Keratinocyte (primary cell): ENCODE measurements at regions not wholly inside any gene's neighbourhood (a gene's known extent, or its start where the extent isn't known, plus 50 kb on each side); places are given as distances from the start of the nearest gene placed in this dataset.
"Not testable (repeated sequence)": the region's sequence is repeated elsewhere in the genome, so short reads cannot be mapped to it uniquely, and the experiment has no call there.

ENCODE experiments used
- DNase-seq: peaks from one replicate; pipeline ENCODE4 v3.0.0-alpha.2; 2011; ENCODE audit warnings: low read depth, missing footprints, low spot score
- FAIRE-seq: peaks from 2 replicates; lab custom pipeline; 2011; peaks lifted over from hg19 to GRCh38; lab: Jason Lieb, UNC
- H2AFZ ChIP-seq: 2 replicates; pipeline ENCODE4 v1.6.0; 2012; ENCODE audit warnings: low read length, control low read depth, inconsistent platforms; ENCODE audit not compliant: control insufficient read depth
- H3K27ac ChIP-seq: 2 replicates; pipeline ENCODE4 v1.5.1; 2011; ENCODE audit warnings: low read length; ENCODE audit not compliant: control insufficient read depth, insufficient read depth
- H3K27me3 ChIP-seq: 3 replicates; pipeline ENCODE4 v1.6.0; 2011; ENCODE audit warnings: low read length; ENCODE audit not compliant: control insufficient read depth, insufficient read depth; ENCODE audit errors: extremely low read depth
- H3K36me3 ChIP-seq, 2 experiments: 2 replicates in 1 of 2; 3 replicates in 1 of 2; pipeline ENCODE4 v1.5.1; 2011; ENCODE audit warnings: low read length in 2 of 2, mild to moderate bottlenecking in 1 of 2; ENCODE audit not compliant: control insufficient read depth in 2 of 2, insufficient read depth in 2 of 2; ENCODE audit errors: extremely low read depth in 1 of 2
- H3K4me1 ChIP-seq: 3 replicates; pipeline ENCODE4 v1.5.1; 2011; ENCODE audit warnings: low read length; ENCODE audit not compliant: control insufficient read depth, insufficient read depth; ENCODE audit errors: extremely low read depth
- H3K4me2 ChIP-seq: 3 replicates; pipeline ENCODE4 v1.6.0; 2011; ENCODE audit warnings: low read depth, low read length; ENCODE audit not compliant: control insufficient read depth, insufficient read depth; ENCODE audit errors: extremely low read depth
- H3K4me3 ChIP-seq, 3 experiments: fragments of 200-600 bp in 1 of 3; sonication (generic) in 1 of 3; 2 replicates in 2 of 3; 3 replicates in 1 of 3; pipeline ENCODE4 v1.5.1; 2011 to 2016; ENCODE audit warnings: low read length in 3 of 3, mild to moderate bottlenecking in 3 of 3, control low read depth in 2 of 3, inconsistent platforms in 1 of 3, low read depth in 1 of 3, mixed read lengths in 1 of 3, mixed run types in 1 of 3, moderate library complexity in 1 of 3; ENCODE audit not compliant: control insufficient read depth in 2 of 3, insufficient read depth in 2 of 3; ENCODE audit errors: extremely low read depth in 1 of 3
- H3K79me2 ChIP-seq: 2 replicates; pipeline ENCODE4 v1.6.0; 2012; ENCODE audit warnings: low read length; ENCODE audit not compliant: control insufficient read depth, insufficient read depth
- H3K9ac ChIP-seq: 3 replicates; pipeline ENCODE4 v1.6.0; 2011; ENCODE audit warnings: low read length; ENCODE audit not compliant: control insufficient read depth, insufficient read depth; ENCODE audit errors: extremely low read depth
- H3K9me1 ChIP-seq: 3 replicates; pipeline ENCODE4 v1.6.0; 2011; ENCODE audit warnings: low read length; ENCODE audit not compliant: control insufficient read depth, insufficient read depth; ENCODE audit errors: extremely low read depth
- H3K9me3 ChIP-seq: 2 replicates; pipeline ENCODE4 v1.5.1; 2012; ENCODE audit warnings: low read depth, low read length; ENCODE audit not compliant: control insufficient read depth
- H4K20me1 ChIP-seq: 3 replicates; pipeline ENCODE4 v1.6.0; 2011; ENCODE audit warnings: low read length; ENCODE audit not compliant: control insufficient read depth, insufficient read depth; ENCODE audit errors: extremely low read depth
- CTCF ChIP-seq, 3 experiments: IDR thresholded peaks in 1 of 3; conservative IDR thresholded peaks in 1 of 3; optimal IDR thresholded peaks in 1 of 3; 2 replicates in 2 of 3; 3 replicates in 1 of 3; pipeline versions ENCODE3 to v1.5.1; 2011; ENCODE audit warnings: low read length in 3 of 3, mild to moderate bottlenecking in 3 of 3, moderate library complexity in 2 of 3, control low read depth in 1 of 3, inconsistent platforms in 1 of 3; ENCODE audit not compliant: insufficient read depth in 2 of 3; ENCODE audit errors: extremely low read depth in 1 of 3
- EZH2 ChIP-seq: IDR thresholded peaks from one replicate; pipeline ENCODE4 v1.6.1; 2012; ENCODE audit warnings: inconsistent platforms, mild to moderate bottlenecking, low read length, moderate library complexity
- dilution Hi-C: fragments of 300-500 bp; cut with MboI; formaldehyde crosslinking; loops from one replicate; pipeline ENCODE4 v1.7.0; 2020; ENCODE audit warnings: low sequenced_read_pairs; ENCODE audit not compliant: extremely low pct_ligation_motif_present

- dilution Hi-C loops, H2AFZ ChIP-seq, H4K20me1 ChIP-seq, H3K27me3 ChIP-seq, H3K9me1 ChIP-seq, H3K4me1 ChIP-seq, H3K4me2 ChIP-seq, FAIRE-seq, H3K79me2 ChIP-seq, H3K9ac ChIP-seq, H3K36me3 ChIP-seq, DNase-seq, H3K9me3 ChIP-seq, H3K4me3 ChIP-seq, H3K27ac ChIP-seq: not testable (repeated sequence)
Measured at GRCh38 chr2:179385756-179386155, 121.1 kb upstream of the SESTD1 start.

GRCh38 chr2:179383975-179384374 is 119.3 kb upstream of the SESTD1 start:
- no peaks in the 10 kb centered on the region for H4K20me1 ChIP-seq
- TF ChIP-seq EZH2: no peak
- TF ChIP-seq CTCF (optimal IDR thresholded peaks at IDR 0.05 in 1 of 3, IDR thresholded peaks at IDR 0.05 in 1 of 3, conservative IDR thresholded peaks at IDR 0.05 in 1 of 3; ENCODE audit: extremely low read depth in 1 of 3, insufficient read depth in 2 of 3, low read length in 3 of 3): no peak
- H3K27ac ChIP-seq: no peak overlapping the region
- H3K4me2 ChIP-seq: no peak overlapping the region
- FAIRE-seq: no peak
- H2AFZ ChIP-seq: no peak overlapping the region
- no peaks in the 10 kb centered on the region for H3K4me1 ChIP-seq
- H3K9me1 ChIP-seq: no peaks in the 10 kb centered on the region
- dilution Hi-C loops: no loop called here
- no peaks in the 10 kb centered on the region for H3K36me3 ChIP-seq
- no peaks in the 10 kb centered on the region for H3K79me2 ChIP-seq
- no peaks in the 10 kb centered on the region for H3K27me3 ChIP-seq
- no peak overlapping the region for H3K9ac ChIP-seq
- DNase-seq: no peak
- no peaks in the 10 kb centered on the region for H3K9me3 ChIP-seq
- no peak overlapping the region for H3K4me3 ChIP-seq

- no peak overlapping the region for H3K27ac ChIP-seq
Measured at GRCh38 chr2:179377296-179377695, 112.7 kb upstream of the SESTD1 start.

More at GRCh38 chr2:179377296-179377695, 112.7 kb upstream of the SESTD1 start:
- Histone ChIP-seq H3K9me3 (no peaks in the 10 kb centered on the region), H3K27me3 (no peaks in the 10 kb centered on the region), H3K4me3 (no peak overlapping the region), H3K4me2 (no peak overlapping the region), H3K9ac (no peak overlapping the region), H3K36me3 (no peaks in the 10 kb centered on the region), H2AFZ (no peak overlapping the region), H3K9me1 (no peaks in the 10 kb centered on the region), H3K79me2 (no peaks in the 10 kb centered on the region), H3K4me1 (no peaks in the 10 kb centered on the region), H4K20me1 (no peaks in the 10 kb centered on the region)
- FAIRE-seq: no peak
- DNase-seq: no peak
- TF ChIP-seq EZH2 (no peak), CTCF (optimal IDR thresholded peaks at IDR 0.05 in 1 of 3, IDR thresholded peaks at IDR 0.05 in 1 of 3, conservative IDR thresholded peaks at IDR 0.05 in 1 of 3; ENCODE audit: extremely low read depth in 1 of 3, insufficient read depth in 2 of 3, low read length in 3 of 3) (no peak)
- dilution Hi-C loops: no loop called here
